Ishikawa (cell line): ENCODE measurements at regions not wholly inside any gene's neighbourhood (a gene's known extent, or its start where the extent isn't known, plus 50 kb on each side); places are given as distances from the start of the nearest gene placed in this dataset.

Experiments used
- CEBPB ChIP-seq: IDR thresholded peaks from 2 replicates; pipeline ENCODE4 v1.6.1; 2012
- CREB1 ChIP-seq: IDR thresholded peaks from 2 replicates; pipeline ENCODE4 v1.6.1; 2012; ENCODE audit warnings: low read depth
- EGR1 ChIP-seq: IDR thresholded peaks from 2 replicates; pipeline ENCODE4 v1.6.1; 2012
- EP300 ChIP-seq: IDR thresholded peaks from 2 replicates; pipeline ENCODE4 v1.6.1; 2012; ENCODE audit warnings: borderline replicate concordance
- FOXM1 ChIP-seq: IDR thresholded peaks from 2 replicates; pipeline ENCODE4 v1.6.1; 2012; ENCODE audit warnings: low read depth, borderline replicate concordance
- MAX ChIP-seq: IDR thresholded peaks from 2 replicates; pipeline ENCODE4 v1.6.1; 2012
- NFIC ChIP-seq: IDR thresholded peaks from 2 replicates; pipeline ENCODE4 v1.6.1; 2012
- RAD21 ChIP-seq: IDR thresholded peaks from 2 replicates; pipeline ENCODE4 v1.6.1; 2012; ENCODE audit warnings: low read depth
- REST ChIP-seq: IDR thresholded peaks from 2 replicates; pipeline ENCODE4 v1.6.1; 2012; ENCODE audit warnings: low read depth, mild to moderate bottlenecking
- TAF1 ChIP-seq: IDR thresholded peaks from 2 replicates; pipeline ENCODE4 v1.6.1; 2012; ENCODE audit warnings: low read depth, mild to moderate bottlenecking
- TCF12 ChIP-seq: IDR thresholded peaks from 2 replicates; pipeline ENCODE4 v1.6.1; 2012; ENCODE audit warnings: low read depth
- TEAD4 ChIP-seq: IDR thresholded peaks from 2 replicates; pipeline ENCODE4 v1.6.1; 2012
- USF1 ChIP-seq: IDR thresholded peaks from 2 replicates; pipeline ENCODE4 v1.6.1; 2012
- YY1 ChIP-seq: IDR thresholded peaks from 2 replicates; pipeline ENCODE4 v1.6.1; 2012; ENCODE audit warnings: low read depth
- ZBTB7A ChIP-seq: IDR thresholded peaks from 2 replicates; pipeline ENCODE4 v1.6.1; 2012; ENCODE audit warnings: low read depth

GRCh38 chr13:76713280-76713679 lies 172.9 kb downstream of the KCTD12 start:
- TF ChIP-seq NFIC = no peak
- TF ChIP-seq CEBPB = no peak
- no peak for TF ChIP-seq REST
- TF ChIP-seq RAD21 = no peak
- no peak for TF ChIP-seq ZBTB7A
- TF ChIP-seq CREB1 = no peak
- no peak for TF ChIP-seq YY1
- no peak for TF ChIP-seq EP300
- no peak for TF ChIP-seq TEAD4
- TF ChIP-seq TCF12 = no peak
- TF ChIP-seq MAX = no peak
- no peak for TF ChIP-seq EGR1
- no peak for TF ChIP-seq USF1
- TF ChIP-seq FOXM1 = no peak
- no peak for TF ChIP-seq TAF1

- TF ChIP-seq EGR1 (no peak), NFIC (no peak), ZBTB7A (no peak), TAF1 (no peak), TCF12 (no peak), YY1 (no peak), RAD21 (no peak), USF1 (no peak), CREB1 (no peak)
Observed at GRCh38 chr13:76711550-76712182, 174.5 kb downstream of the KCTD12 start.

- TF ChIP-seq NFIC = no peak
- no peak for TF ChIP-seq USF1
- TF ChIP-seq TAF1 = no peak
- TF ChIP-seq CREB1 = no peak
- TF ChIP-seq MAX = no peak
- TF ChIP-seq EGR1 = no peak
- TF ChIP-seq EP300 = no peak
- no peak for TF ChIP-seq ZBTB7A
- TF ChIP-seq TCF12 = no peak
- TF ChIP-seq REST = no peak
- no peak for TF ChIP-seq CEBPB
- TF ChIP-seq YY1 = no peak
- no peak for TF ChIP-seq RAD21
- TF ChIP-seq FOXM1 = no peak
- TF ChIP-seq TEAD4 = no peak
Observed at GRCh38 chr13:76709851-76710250, 176.4 kb downstream of the KCTD12 start.

GRCh38 chr13:76708138-76708688 lies 178.0 kb downstream of the KCTD12 start:
- TF ChIP-seq MAX (no peak), NFIC (no peak), REST (no peak), YY1 (no peak), ZBTB7A (no peak)
